NCI-H1694 (cell line): ENCODE measurements at regions not wholly inside any gene's neighbourhood (a gene's known extent, or its start where the extent isn't known, plus 50 kb on each side); places are given as distances from the start of the nearest gene placed in this dataset.
"Not testable (repeated sequence)": the region's sequence is repeated elsewhere in the genome, so short reads cannot be mapped to it uniquely, and the experiment has no call there.

Experiments used
- DNase-seq: peaks from one replicate; lab custom pipeline; 2025; lab: John Stamatoyannopoulos, UW

DNA sequence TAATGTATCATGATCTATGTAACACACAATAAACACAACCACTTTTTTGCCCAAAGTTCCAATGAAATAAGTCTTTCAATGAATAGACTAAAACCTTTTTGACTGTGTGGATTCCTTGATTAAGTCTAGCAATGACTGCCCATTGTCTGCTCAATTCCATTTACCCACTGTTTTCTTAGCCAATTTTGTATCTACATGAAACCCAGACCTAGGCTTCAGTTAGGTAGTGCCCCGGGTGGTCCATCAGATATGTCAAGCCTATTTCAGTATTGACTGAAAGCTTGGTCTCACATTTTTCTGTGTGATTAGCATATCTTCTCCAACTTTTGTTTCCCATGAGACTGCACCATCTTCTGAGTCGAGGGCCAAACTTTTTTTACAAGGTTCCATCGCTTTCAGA lies 615.0 kb downstream of the C6orf118 start:
- DNase-seq, result no peak

DNA sequence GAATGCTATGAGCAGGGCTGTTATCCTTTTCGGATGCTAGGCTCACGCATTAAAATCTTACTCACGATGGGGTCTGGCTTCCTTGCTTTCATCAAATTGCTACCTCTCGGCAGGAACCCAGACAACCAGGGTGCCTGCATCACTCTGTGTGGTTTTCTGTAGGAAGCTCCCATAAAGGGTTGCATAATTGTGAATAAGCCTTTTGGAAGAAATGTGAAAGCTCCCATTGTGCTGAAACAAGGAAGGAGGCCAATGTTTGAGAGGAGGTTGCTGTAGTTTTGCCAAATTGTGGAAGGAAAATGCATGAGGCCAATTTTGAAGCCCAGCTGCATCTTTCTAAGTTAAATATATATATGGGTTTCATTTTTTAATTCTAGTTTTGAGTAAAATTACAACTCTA lies 615.5 kb downstream of the C6orf118 start:
- DNase-seq, result no peak

GRCh38 chr6:164692772-164693510 lies 616.5 kb downstream of the C6orf118 start:
- DNase-seq, result no peak

- no peak for DNase-seq
Measured at GRCh38 chr6:164690702-164691500, 618.5 kb downstream of the C6orf118 start.

DNA sequence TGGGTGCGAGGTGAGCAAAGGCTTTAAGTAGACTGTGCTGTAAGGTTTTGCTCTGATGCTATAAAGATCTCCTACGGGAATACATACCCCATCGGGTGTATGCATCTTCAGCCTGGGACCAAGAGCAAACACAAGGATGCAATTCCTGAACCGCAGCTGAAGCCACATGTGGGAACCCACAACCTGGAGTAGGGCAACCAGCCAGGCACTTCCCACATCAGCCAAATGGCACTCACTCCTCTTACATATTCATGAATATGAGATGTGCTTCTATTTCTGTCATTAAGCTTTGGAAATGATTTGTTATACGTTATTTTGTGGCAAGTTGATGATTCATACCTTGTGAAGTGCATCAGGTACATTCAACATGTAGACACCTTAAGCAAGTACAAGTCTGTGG lies 619.2 kb downstream of the C6orf118 start:
- no peak for DNase-seq

GRCh38 chr6:164665328-164665727 lies 644.1 kb downstream of the C6orf118 start:
- no peak for DNase-seq

- DNase-seq, result no peak
Measured at GRCh38 chr6:164663634-164664033, 645.8 kb downstream of the C6orf118 start.

DNA sequence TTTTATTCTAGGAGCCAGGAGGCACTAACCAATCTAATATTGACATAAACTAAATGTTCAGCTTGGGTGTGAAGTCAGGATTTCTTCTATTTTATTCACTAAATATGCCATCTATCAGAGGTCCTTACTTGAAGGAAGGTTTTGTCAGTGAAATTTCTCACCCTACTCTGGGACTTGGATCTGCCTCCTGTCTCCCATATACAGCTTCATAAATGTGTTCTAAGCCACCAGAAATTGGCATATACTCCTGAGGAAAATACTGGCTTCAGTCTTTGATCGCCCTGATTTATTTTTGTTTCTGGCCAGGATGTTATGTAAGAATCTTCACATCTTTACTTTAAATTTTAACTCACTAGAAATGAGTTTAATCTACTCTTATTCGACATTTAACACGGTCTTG lies 647.7 kb downstream of the C6orf118 start:
- DNase-seq, result no peak

GRCh38 chr6:164660781-164661180 lies 648.6 kb downstream of the C6orf118 start:
- DNase-seq, result no peak

DNA sequence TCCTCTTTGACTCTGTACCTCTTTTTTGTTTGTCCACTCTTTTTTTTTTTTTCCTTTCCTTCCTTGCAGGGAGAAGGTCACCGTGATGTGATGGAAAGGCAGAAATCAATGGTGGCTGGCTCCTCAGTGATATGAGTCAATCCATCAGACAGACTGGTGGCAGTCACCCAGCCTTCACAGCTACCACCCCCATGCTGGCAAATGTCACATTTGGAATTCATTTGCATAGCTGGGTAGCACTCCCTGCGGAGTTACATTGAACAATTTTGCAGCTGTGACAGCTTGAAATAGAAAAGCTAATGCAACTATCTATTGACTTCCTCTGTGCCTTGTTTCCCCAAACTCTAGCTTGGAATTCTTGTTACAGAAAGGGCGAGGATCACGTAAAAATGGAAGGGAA lies 668.4 kb downstream of the C6orf118 start:
- DNase-seq, result no peak

- no peak for DNase-seq
Measured at GRCh38 chr6:164628302-164628931, 681.0 kb downstream of the C6orf118 start.

GRCh38 chr6:164616917-164617524 lies 692.4 kb downstream of the C6orf118 start:
- no peak for DNase-seq

GRCh38 chr6:164612751-164613150 lies 696.7 kb downstream of the C6orf118 start:
- no peak for DNase-seq

- not testable (repeated sequence) for DNase-seq
Measured at GRCh38 chr6:164610859-164611258, 698.5 kb downstream of the C6orf118 start.

GRCh38 chr6:164602415-164602814 lies 707.0 kb downstream of the C6orf118 start:
- not testable (repeated sequence) for DNase-seq

DNA sequence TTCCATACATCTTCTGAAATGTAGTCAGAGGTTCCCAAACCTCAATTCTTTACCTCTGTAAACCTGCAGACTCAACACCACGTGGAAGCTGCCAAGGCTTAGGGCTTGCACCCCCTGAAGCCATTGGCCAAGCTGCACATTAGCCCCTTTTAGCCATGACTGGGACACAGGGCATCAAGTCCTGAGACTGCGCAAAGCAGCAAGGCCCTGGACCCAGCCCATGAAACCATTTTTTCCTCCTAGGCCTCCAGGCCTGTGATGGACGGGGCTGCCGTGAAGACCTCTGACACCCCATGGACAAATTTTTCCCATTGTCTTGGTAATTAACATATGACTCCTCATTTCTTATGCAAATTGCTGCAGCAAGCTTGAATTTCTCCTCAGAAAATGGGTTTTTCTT lies 727.8 kb downstream of the C6orf118 start:
- DNase-seq, result no peak

- DNase-seq, result no peak
Measured at GRCh38 chr6:164579035-164579434, 730.4 kb downstream of the C6orf118 start.

DNA sequence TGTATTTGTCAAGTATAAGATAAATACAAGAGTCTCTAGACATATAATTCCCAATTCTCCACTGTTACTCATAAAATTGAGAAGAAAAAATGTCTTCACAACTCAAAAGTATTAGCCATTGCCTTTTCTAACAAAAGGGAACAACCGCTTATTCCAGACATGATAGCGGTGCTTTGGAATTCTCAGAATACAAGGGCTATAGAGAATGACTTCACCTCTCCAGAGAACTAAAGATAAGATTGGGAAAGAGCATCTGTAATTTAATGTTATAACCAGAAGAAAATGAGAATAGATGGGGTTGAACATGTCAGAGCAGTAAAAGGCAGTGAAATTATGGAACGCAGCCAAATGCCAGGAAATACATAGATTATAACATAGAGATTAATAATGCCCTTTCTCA lies 730.8 kb downstream of the C6orf118 start:
- DNase-seq, result no peak

DNA sequence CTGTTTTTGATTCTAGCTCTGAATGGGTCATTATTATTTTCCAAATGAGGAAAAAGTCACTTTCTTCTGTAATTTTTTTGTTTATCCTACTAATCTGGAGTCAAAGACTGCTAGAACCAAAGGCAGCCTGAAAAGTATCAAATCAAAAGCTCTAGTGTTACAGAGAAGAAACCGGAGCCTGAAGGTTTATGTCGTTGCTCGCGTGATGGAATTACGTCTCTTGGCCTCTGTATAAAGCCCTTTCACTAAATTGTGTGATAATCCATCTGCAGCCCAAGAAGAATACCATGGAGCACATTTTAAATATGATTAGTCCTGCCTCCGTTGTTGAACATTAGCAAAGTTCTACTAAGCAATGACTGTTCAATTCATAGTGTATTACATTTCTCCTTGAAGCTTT lies 738.6 kb downstream of the C6orf118 start:
- no peak for DNase-seq

GRCh38 chr6:164569509-164569908 lies 739.9 kb downstream of the C6orf118 start:
- DNase-seq, result no peak

DNA sequence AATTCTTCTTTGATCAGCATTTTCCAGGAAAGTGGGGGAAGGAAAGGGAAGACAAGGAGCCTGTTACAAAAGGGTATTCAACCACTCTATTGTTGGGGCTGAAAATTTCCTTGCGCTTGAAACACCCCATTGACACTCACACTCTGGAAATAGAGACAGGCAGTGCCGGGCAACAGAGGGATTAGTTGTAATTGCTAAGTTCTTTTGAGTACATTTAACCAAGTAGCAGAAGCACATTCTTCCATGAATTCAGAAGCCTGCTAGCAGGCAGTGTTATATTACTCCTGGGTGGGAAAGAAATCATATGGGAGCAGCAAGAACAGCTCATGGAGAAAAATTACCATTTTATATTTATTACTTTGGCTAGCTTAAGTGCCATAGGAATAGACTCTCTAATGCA lies 745.5 kb downstream of the C6orf118 start:
- DNase-seq, result no peak

DNA sequence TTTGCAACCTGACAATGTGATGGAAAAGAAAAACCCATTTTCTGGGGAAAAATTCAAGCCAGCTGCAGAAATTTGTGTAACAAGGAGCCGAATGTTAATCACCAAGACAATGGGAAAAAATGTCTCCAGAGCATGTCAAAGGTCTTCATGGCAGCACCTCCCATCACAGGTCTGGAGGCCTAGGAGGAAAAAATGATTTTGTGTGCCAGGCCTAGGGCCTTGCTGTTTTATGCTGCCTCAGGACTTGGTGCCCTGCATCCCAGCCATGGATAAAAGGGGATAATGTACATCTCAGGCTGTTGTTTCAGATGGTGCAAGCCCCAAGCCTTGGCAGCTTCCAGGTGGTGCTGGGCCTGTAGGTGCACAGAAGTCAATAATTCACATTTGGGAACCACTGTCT lies 747.7 kb downstream of the C6orf118 start:
- DNase-seq, result no peak
